ENCODE measurements at regions not wholly inside any gene's neighbourhood (a gene's known extent, or its start where the extent isn't known, plus 50 kb on each side); places are given as distances from the start of the nearest gene placed in this dataset.

- H3K79me1 ChIP-seq (ENCODE audit: low read depth, low read length): no peaks in the 10 kb centered on the region
- H4K91ac ChIP-seq (replicated peaks; ENCODE audit: insufficient read length, low read length): no peak overlapping the region
- WGBS, 2 experiments (ENCODE audit: extremely low coverage in 1 of 2, insufficient coverage in 1 of 2, insufficient read length in 1 of 2, insufficient replicate concordance in 2 of 2, low coverage in 1 of 2, low lambda C conversion rate in 2 of 2, missing lambda C conversion rate in 1 of 2): 96% methylated on average over 7 of the region's 7 CpGs; no CpG with 5 or more reads in 1 of the 2 experiments
- no peak for TF ChIP-seq TEAD4 (IDR thresholded peaks at IDR 0.05; ENCODE audit: low read depth, low read length)
- no peak for TF ChIP-seq CBX5 (IDR thresholded peaks at IDR 0.05; ENCODE audit: low read depth, low read length)
- TF ChIP-seq BACH1 (IDR thresholded peaks at IDR 0.05; ENCODE audit: low read length): no peak
- no peak overlapping the region for H2AFZ ChIP-seq (ENCODE audit: low read length)
- no peak overlapping the region for H3K18ac ChIP-seq (ENCODE audit: extremely low read depth, low read length)
- H3K4ac ChIP-seq (replicated peaks; ENCODE audit: insufficient read length, low read depth, low read length): no peak overlapping the region
- H3K36me3 ChIP-seq (ENCODE audit: control insufficient read depth in 2 of 4, insufficient read depth in 4 of 4, low read length in 3 of 4): no peaks in the 10 kb centered on the region
- H3K4me1 ChIP-seq (replicated peaks in 1 of 4; ENCODE audit: control insufficient read depth in 3 of 4, insufficient read depth in 4 of 4, low read length in 3 of 4): no peaks in the 10 kb centered on the region
- no peak overlapping the region for H3K4me3 ChIP-seq (ENCODE audit: extremely low read depth in 1 of 4, insufficient read depth in 2 of 4, low read depth in 3 of 4, low read length in 4 of 4)
- no peak overlapping the region for H3K23ac ChIP-seq (ENCODE audit: insufficient read length)
- no peak overlapping the region for H3K9ac ChIP-seq (replicated peaks in 1 of 4; ENCODE audit: extremely low read depth in 1 of 4, low read depth in 3 of 4, low read length in 3 of 4)
- H3K79me2 ChIP-seq (ENCODE audit: control insufficient read depth in 1 of 2, insufficient read depth in 2 of 2, low read length in 2 of 2): no peaks in the 10 kb centered on the region
- H2BK5ac ChIP-seq (ENCODE audit: low read depth, low read length): no peak overlapping the region
- no peaks in the 10 kb centered on the region for H3K23me2 ChIP-seq (ENCODE audit: low read depth, low read length)
- no peak overlapping the region for H2AK5ac ChIP-seq (ENCODE audit: low read depth, low read length)
- H2BK12ac ChIP-seq (ENCODE audit: low read depth, low read length): no peak overlapping the region
- no peak overlapping the region for H2BK120ac ChIP-seq (replicated peaks; ENCODE audit: low read depth, low read length)
- FAIRE-seq: no peak
- H3K27me3 ChIP-seq (replicated peaks in 1 of 4; ENCODE audit: control insufficient read depth in 3 of 4, extremely low read depth in 1 of 4, insufficient read depth in 3 of 4, low read length in 3 of 4): peaks cover 0 to 4% (median 0%) of the 10 kb centered on the region in 4 experiments; a peak in 1 of 7 replicates
- no peak overlapping the region for H3K27ac ChIP-seq (ENCODE audit: low read depth, low read length)
- no peak overlapping the region for H4K5ac ChIP-seq (ENCODE audit: insufficient read length, low read depth, low read length)
- no peak for DNase-seq (ENCODE audit: low read depth in 1 of 2, low spot score in 2 of 2)
- no peak overlapping the region for H3K14ac ChIP-seq (ENCODE audit: insufficient read length)
- peaks cover 2 to 4% of the 10 kb centered on the region in 2 experiments; a peak in 1 of 4 replicates for H3K9me3 ChIP-seq (ENCODE audit: insufficient read depth in 2 of 2, low read depth in 1 of 2, low read length in 1 of 2)
- no peak overlapping the region for H3K56ac ChIP-seq (replicated peaks; ENCODE audit: insufficient read length, low read depth, low read length)
- H2BK15ac ChIP-seq (ENCODE audit: low read length): no peak overlapping the region
- CTCF ChIA-PET (ENCODE audit: partially characterized antibody): interaction anchor here (0.8 kb wide), 1 partner anchor 603 kb away, joined by 3 read pairs; no protein-coding TSS in a partner anchor
- no peak overlapping the region for H2BK20ac ChIP-seq (ENCODE audit: low read length)
- POLR2A ChIA-PET (ENCODE audit: partially characterized antibody): no interaction called here
- no peak overlapping the region for H4K8ac ChIP-seq (ENCODE audit: extremely low read depth, insufficient read depth, low read length)
- H4K20me1 ChIP-seq (replicated peaks in 1 of 2; ENCODE audit: control insufficient read depth in 1 of 2, insufficient read depth in 2 of 2, low read length in 2 of 2): no peaks in the 10 kb centered on the region
- no peak overlapping the region for H3K4me2 ChIP-seq (ENCODE audit: insufficient read depth in 1 of 2, low read depth in 2 of 2, low read length in 2 of 2)
These were observed 108.2 kb downstream of the CDH26 start for GRCh38 chr20:60066438-60066823.

Measured in H1 (cell line).